OCI-LY7 (cell line): ENCODE measurements at regions not wholly inside any gene's neighbourhood (a gene's known extent, or its start where the extent isn't known, plus 50 kb on each side); places are given as distances from the start of the nearest gene placed in this dataset.
"Not testable (repeated sequence)": the region's sequence is repeated elsewhere in the genome, so short reads cannot be mapped to it uniquely, and the experiment has no call there.

Source experiments
- BruUV-seq: library from RNA; stranded (reverse); fragments of 400-500 nt; replicated peaks from 2 replicates; lab custom pipeline; 2021; lab: Mats Ljungman, UMichigan
- CTCF ChIA-PET: fragments of 300-600 bp; sonication (Branson Sonifier 250); formaldehyde crosslinking; loops from one replicate; lab custom pipeline; 2022; ENCODE audit warnings: antibody characterized with exemption; ENCODE audit not compliant: unreplicated experiment; lab: Charles Lee
- POLR2A ChIA-PET: fragments of 300-600 bp; sonication (Branson Sonifier 250); formaldehyde crosslinking; loops from one replicate; lab custom pipeline; 2022; ENCODE audit warnings: antibody characterized with exemption; lab: Charles Lee
- DNase-seq: peaks from one replicate; pipeline ENCODE4 v3.0.0-alpha.2; 2015; ENCODE audit warnings: low spot score
- H2AFZ ChIP-seq: fragments of 200-600 bp; sonication (generic), shearing (Covaris generic); 2 replicates; pipeline ENCODE4 v1.6.1; 2014; ENCODE audit warnings: mild to moderate bottlenecking, antibody characterized with exemption, low read length, moderate library complexity
- H3K27ac ChIP-seq: fragments of 200-600 bp; sonication (generic); 2 replicates; pipeline ENCODE4 v1.5.1; 2014; ENCODE audit warnings: mixed run types, low read depth, mild to moderate bottlenecking, moderate library complexity, low read length, inconsistent platforms; ENCODE audit not compliant: poor library complexity, severe bottlenecking
- H3K36me3 ChIP-seq: fragments of 200-600 bp; sonication (generic); 2 replicates; pipeline ENCODE4 v1.6.1; 2014; ENCODE audit warnings: mild to moderate bottlenecking, antibody characterized with exemption, low read length, moderate library complexity, mixed read lengths; ENCODE audit not compliant: insufficient read depth
- H3K4me1 ChIP-seq: fragments of 200-600 bp; sonication (generic); 2 replicates; pipeline ENCODE4 v1.5.1; 2014; ENCODE audit warnings: mild to moderate bottlenecking, low read length; ENCODE audit not compliant: insufficient read depth, poor library complexity, severe bottlenecking
- H3K4me2 ChIP-seq: fragments of 200-600 bp; sonication (generic); 2 replicates; pipeline ENCODE4 v1.6.1; 2014; ENCODE audit warnings: mild to moderate bottlenecking, low read length
- H3K4me3 ChIP-seq: fragments of 200-600 bp; sonication (generic); 2 replicates; pipeline ENCODE4 v1.5.1; 2014; ENCODE audit warnings: mild to moderate bottlenecking, low read depth, low read length; ENCODE audit not compliant: poor library complexity, severe bottlenecking
- H3K79me2 ChIP-seq: fragments of 200-600 bp; sonication (generic); 2 replicates; pipeline ENCODE4 v1.6.1; 2016; ENCODE audit warnings: low read depth, mild to moderate bottlenecking, low read length, moderate library complexity, mixed read lengths; ENCODE audit not compliant: insufficient read depth
- H3K9me2 ChIP-seq: fragments of 200-600 bp; sonication (generic); 2 replicates; pipeline ENCODE4 v1.6.1; 2016; ENCODE audit warnings: mild to moderate bottlenecking, low read length, mixed read lengths; ENCODE audit not compliant: insufficient read depth
- H3K9me3 ChIP-seq: fragments of 200-600 bp; sonication (generic); 2 replicates; pipeline ENCODE4 v1.6.1; 2014; ENCODE audit warnings: mild to moderate bottlenecking, mixed run types, low read length, mixed read lengths
- H4K20me1 ChIP-seq: fragments of 200-600 bp; sonication (generic); 2 replicates; pipeline ENCODE4 v1.6.1; 2014; ENCODE audit warnings: mild to moderate bottlenecking, antibody characterized with exemption, low read length, moderate library complexity, mixed read lengths; ENCODE audit not compliant: insufficient read depth
- CTCF ChIP-seq: fragments of 200-600 bp; sonication (generic); conservative IDR thresholded peaks from 2 replicates; pipeline ENCODE4 v1.5.1; 2014; ENCODE audit warnings: mild to moderate bottlenecking, antibody characterized with exemption, low read length, moderate library complexity, mixed read lengths
- EZH2phosphoT487 ChIP-seq: fragments of 200-600 bp; sonication (generic); IDR thresholded peaks from 2 replicates; pipeline ENCODE4 v1.6.1; 2018; ENCODE audit warnings: low read depth, borderline replicate concordance, mild to moderate bottlenecking, mixed run types, antibody characterized with exemption, low read length, moderate library complexity, mixed read lengths
- intact Hi-C: fragments of 100-400 bp; cut with micrococcal nuclease; formaldehyde crosslinking; loops from one replicate; pipeline ENCODE4 v1.10.0; 2022; ENCODE audit not compliant: unreplicated experiment

GRCh38 chr9:108743416-108743815 lies 112.4 kb downstream of the ACTL7B start:
- no peaks in the 10 kb centered on the region for H4K20me1 ChIP-seq
- H2AFZ ChIP-seq = no peak overlapping the region
- intact Hi-C loops = no loop called here
- CTCF ChIA-PET = interaction anchor here (1.0 kb wide), 1 partner anchor 19 kb away, joined by 3 read pairs; no protein-coding TSS in a partner anchor
- no peaks in the 10 kb centered on the region for H3K9me2 ChIP-seq
- no peaks in the 10 kb centered on the region for H3K36me3 ChIP-seq
- BruUV-seq = no TSS peak
- H3K9me3 ChIP-seq = no peaks in the 10 kb centered on the region
- H3K79me2 ChIP-seq = no peaks in the 10 kb centered on the region
- no peak overlapping the region for H3K27ac ChIP-seq
- H3K4me3 ChIP-seq = no peak overlapping the region
- no peak for DNase-seq
- POLR2A ChIA-PET = no interaction called here
- H3K4me1 ChIP-seq = no peaks in the 10 kb centered on the region
- H3K4me2 ChIP-seq = no peak overlapping the region
- TF ChIP-seq EZH2phosphoT487 (no peak), CTCF (no peak)

- Histone ChIP-seq H3K36me3 (no peaks in the 10 kb centered on the region), H3K27ac (no peak overlapping the region), H3K9me3 (no peaks in the 10 kb centered on the region), H3K4me3 (no peak overlapping the region), H3K4me1 (no peaks in the 10 kb centered on the region), H2AFZ (no peak overlapping the region), H4K20me1 (no peaks in the 10 kb centered on the region), H3K9me2 (no peaks in the 10 kb centered on the region), H3K4me2 (no peak overlapping the region), H3K79me2 (no peaks in the 10 kb centered on the region)
- no peak for TF ChIP-seq EZH2phosphoT487
- no peak for TF ChIP-seq CTCF
- no TSS peak for BruUV-seq
- POLR2A ChIA-PET = no interaction called here
- no peak for DNase-seq
- CTCF ChIA-PET = no interaction called here
- intact Hi-C loops = no loop called here
These were observed 113.6 kb downstream of the ACTL7B start for GRCh38 chr9:108742191-108742590.

GRCh38 chr9:108731292-108731691 lies 124.5 kb downstream of the ACTL7B start:
- H2AFZ ChIP-seq, intact Hi-C loops, H3K9me2 ChIP-seq, H3K36me3 ChIP-seq, CTCF ChIA-PET, H3K79me2 ChIP-seq, H3K4me1 ChIP-seq, DNase-seq, H3K4me2 ChIP-seq, BruUV-seq, H3K4me3 ChIP-seq, H4K20me1 ChIP-seq, H3K27ac ChIP-seq, H3K9me3 ChIP-seq, POLR2A ChIA-PET: not testable (repeated sequence)
